ENCODE measurements at regions not wholly inside any gene's neighbourhood (a gene's known extent, or its start where the extent isn't known, plus 50 kb on each side); places are given as distances from the start of the nearest gene placed in this dataset.

DNA sequence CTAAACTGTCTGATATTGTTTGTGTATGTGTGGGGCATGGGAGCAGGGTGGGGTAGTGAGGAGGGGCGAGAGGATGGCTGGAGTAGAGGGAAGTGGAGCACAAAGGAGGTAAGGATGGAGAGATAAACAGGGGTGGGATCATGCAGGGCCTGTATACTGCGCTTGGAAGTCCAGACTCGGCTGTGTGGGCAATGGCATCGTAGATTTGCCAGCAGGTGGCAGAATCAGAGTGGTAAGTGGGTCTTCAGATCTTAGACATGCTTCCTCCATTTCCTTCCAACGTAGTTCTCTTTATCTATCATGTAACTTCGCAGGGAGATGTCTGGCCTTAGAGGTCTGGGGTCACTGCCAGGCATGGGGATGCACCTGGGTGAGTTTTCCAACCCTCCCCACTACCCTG is 155.5 kb downstream of the PDGFRA start:
- TF ChIP-seq POLR2AphosphoS2 (IDR thresholded peaks at IDR 0.05; ENCODE audit: low read length) (no peak), POLR2A (conservative IDR thresholded peaks at IDR 0.05) (no peak), NFIC (IDR thresholded peaks at IDR 0.05) (no peak), HMGXB4 (CRISPR knock-in tag; IDR thresholded peaks at IDR 0.05) (no peak), ZNF232 (CRISPR knock-in tag; IDR thresholded peaks at IDR 0.05) (no peak), GABPA (tag; conservative IDR thresholded peaks at IDR 0.05; ENCODE audit: low read depth) (no peak)
